ENCODE measurements at regions not wholly inside any gene's neighbourhood (a gene's known extent, or its start where the extent isn't known, plus 50 kb on each side); places are given as distances from the start of the nearest gene placed in this dataset.

DNA sequence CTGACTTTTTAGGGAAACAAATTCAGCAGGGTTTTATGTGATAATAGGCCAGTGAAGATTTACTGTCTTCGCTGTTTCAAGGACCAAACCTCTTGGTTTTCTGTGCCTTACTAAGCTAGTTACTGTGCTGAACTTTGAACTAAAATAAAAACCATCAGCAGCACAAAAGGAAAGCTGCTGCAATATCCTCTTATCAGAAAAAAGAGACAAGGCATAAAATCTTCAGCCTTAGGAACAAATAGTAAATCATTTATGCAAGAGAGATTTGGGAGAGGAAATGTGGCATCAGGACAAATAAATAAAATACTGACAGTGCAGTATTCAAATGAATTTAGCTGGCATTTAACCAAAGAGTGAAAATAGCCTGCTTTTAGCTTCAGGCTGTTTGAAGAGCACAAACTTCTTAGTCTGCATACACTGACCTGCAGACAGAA, 64.1 kb upstream of the EHBP1 start:
- TF ChIP-seq, protein P1, sequence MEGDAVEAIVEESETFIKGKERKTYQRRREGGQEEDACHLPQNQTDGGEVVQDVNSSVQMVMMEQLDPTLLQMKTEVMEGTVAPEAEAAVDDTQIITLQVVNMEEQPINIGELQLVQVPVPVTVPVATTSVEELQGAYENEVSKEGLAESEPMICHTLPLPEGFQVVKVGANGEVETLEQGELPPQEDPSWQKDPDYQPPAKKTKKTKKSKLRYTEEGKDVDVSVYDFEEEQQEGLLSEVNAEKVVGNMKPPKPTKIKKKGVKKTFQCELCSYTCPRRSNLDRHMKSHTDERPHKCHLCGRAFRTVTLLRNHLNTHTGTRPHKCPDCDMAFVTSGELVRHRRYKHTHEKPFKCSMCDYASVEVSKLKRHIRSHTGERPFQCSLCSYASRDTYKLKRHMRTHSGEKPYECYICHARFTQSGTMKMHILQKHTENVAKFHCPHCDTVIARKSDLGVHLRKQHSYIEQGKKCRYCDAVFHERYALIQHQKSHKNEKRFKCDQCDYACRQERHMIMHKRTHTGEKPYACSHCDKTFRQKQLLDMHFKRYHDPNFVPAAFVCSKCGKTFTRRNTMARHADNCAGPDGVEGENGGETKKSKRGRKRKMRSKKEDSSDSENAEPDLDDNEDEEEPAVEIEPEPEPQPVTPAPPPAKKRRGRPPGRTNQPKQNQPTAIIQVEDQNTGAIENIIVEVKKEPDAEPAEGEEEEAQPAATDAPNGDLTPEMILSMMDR (IDR thresholded peaks at IDR 0.05), result no peak
- no peak for TF ChIP-seq JUND (IDR thresholded peaks at IDR 0.05)

All from SK-N-SH (cell line).